NCI-H146 treated with DMSO at 0.1 percent for 48 hours (cell line): ENCODE measurements at regions not wholly inside any gene's neighbourhood (a gene's known extent, or its start where the extent isn't known, plus 50 kb on each side); places are given as distances from the start of the nearest gene placed in this dataset.

Experiments
- DNase-seq: peaks from one replicate; lab custom pipeline; 2025; ENCODE audit not compliant: unreplicated experiment; lab: John Stamatoyannopoulos, UW

GRCh38 chr11:70807195-70807543 lies 408.8 kb downstream of the CTTN start:
- no peak for DNase-seq

- DNase-seq, result no peak
Observed at GRCh38 chr11:70808686-70809375, 410.5 kb downstream of the CTTN start.

GRCh38 chr11:70810133-70810532 lies 411.8 kb downstream of the CTTN start:
- DNase-seq, result no peak

GRCh38 chr11:70810681-70811080 lies 412.4 kb downstream of the CTTN start:
- no peak for DNase-seq

GRCh38 chr11:70811483-70811882 lies 413.2 kb downstream of the CTTN start:
- DNase-seq, result no peak

GRCh38 chr11:70811915-70812314 lies 413.6 kb downstream of the CTTN start:
- no peak for DNase-seq

GRCh38 chr11:70812472-70812871 lies 414.1 kb downstream of the CTTN start:
- DNase-seq, result no peak

- DNase-seq, result no peak
Observed at GRCh38 chr11:70813651-70814050, 415.3 kb downstream of the CTTN start.

GRCh38 chr11:70815485-70815832 lies 417.1 kb downstream of the CTTN start:
- no peak for DNase-seq

- no peak for DNase-seq
Observed at GRCh38 chr11:70816156-70816678, 417.9 kb downstream of the CTTN start.

GRCh38 chr11:70818351-70818750 lies 420.0 kb downstream of the CTTN start:
- DNase-seq, result no peak

- no peak for DNase-seq
Observed at GRCh38 chr11:70819022-70819421, 420.7 kb downstream of the CTTN start.

GRCh38 chr11:70820311-70820710 lies 422.0 kb downstream of the CTTN start:
- DNase-seq, result no peak

GRCh38 chr11:70820712-70821111 lies 422.4 kb downstream of the CTTN start:
- DNase-seq, result no peak

- no peak for DNase-seq
Observed at GRCh38 chr11:70823771-70824170, 425.4 kb downstream of the CTTN start.

GRCh38 chr11:70824605-70825245 lies 426.4 kb downstream of the CTTN start:
- peak; percentile 27 for DNase-seq

GRCh38 chr11:70825893-70826540 lies 426.4 kb downstream of the SHANK2 start:
- DNase-seq, result peak; percentile 17

- DNase-seq, result peak; percentile 78
Observed at GRCh38 chr11:70826541-70827335, 425.6 kb downstream of the SHANK2 start.

GRCh38 chr11:70828593-70829082 lies 423.7 kb downstream of the SHANK2 start:
- no peak for DNase-seq

- DNase-seq, result no peak
Observed at GRCh38 chr11:70829134-70829885, 423.1 kb downstream of the SHANK2 start.

GRCh38 chr11:70829886-70830272 lies 422.5 kb downstream of the SHANK2 start:
- DNase-seq, result no peak
